GM23338 (cell line): ENCODE measurements at regions not wholly inside any gene's neighbourhood (a gene's known extent, or its start where the extent isn't known, plus 50 kb on each side); places are given as distances from the start of the nearest gene placed in this dataset.

ENCODE experiments used
- ATAC-seq: fragments of 200-7000 bp; cut with Tn5 transposase; 3 replicates; pipeline ENCODE4 v1.9.1; 2020
- DNase-seq: peaks from one replicate; pipeline ENCODE4 v3.0.0-alpha.2; 2015; ENCODE audit warnings: low spot score
- H2AFZ ChIP-seq: fragments of 200-600 bp; sonication (generic); 2 replicates; pipeline ENCODE4 v1.8.0; 2016; ENCODE audit warnings: antibody characterized with exemption, mild to moderate bottlenecking, moderate library complexity
- H3F3A ChIP-seq: fragments of 200-600 bp; sonication (generic); replicated peaks from 2 replicates; pipeline ENCODE4 v1.8.0; 2017; ENCODE audit warnings: antibody characterized with exemption, mixed run types, low read depth
- H3K27ac ChIP-seq: fragments of 200-600 bp; sonication (generic); 2 replicates; pipeline ENCODE4 v1.6.1; 2016; ENCODE audit warnings: low read depth
- H3K27me3 ChIP-seq: fragments of 200-600 bp; sonication (generic); 2 replicates; pipeline ENCODE4 v1.8.0; 2016; ENCODE audit warnings: mild to moderate bottlenecking, mixed run types, moderate library complexity; ENCODE audit not compliant: insufficient read depth
- H3K36me3 ChIP-seq: fragments of 200-600 bp; sonication (generic); 2 replicates; pipeline ENCODE4 v1.8.0; 2016; ENCODE audit warnings: mild to moderate bottlenecking; ENCODE audit not compliant: insufficient read depth
- H3K4me1 ChIP-seq: fragments of 200-600 bp; sonication (generic); 2 replicates; pipeline ENCODE4 v1.8.0; 2016; ENCODE audit warnings: mild to moderate bottlenecking, moderate library complexity; ENCODE audit not compliant: insufficient read depth
- H3K4me2 ChIP-seq: fragments of 200-600 bp; sonication (generic); 2 replicates; pipeline ENCODE4 v1.7.1; 2017; ENCODE audit warnings: mixed run types
- H3K4me3 ChIP-seq: fragments of 200-600 bp; sonication (generic); 2 replicates; pipeline ENCODE4 v1.6.1; 2016; ENCODE audit warnings: mixed run types
- H3K79me2 ChIP-seq: fragments of 200-600 bp; sonication (generic); replicated peaks from 2 replicates; pipeline ENCODE4 v1.8.0; 2017; ENCODE audit warnings: mild to moderate bottlenecking; ENCODE audit not compliant: insufficient read depth
- H3K9me2 ChIP-seq: fragments of 200-600 bp; sonication (generic); 2 replicates; pipeline ENCODE4 v1.8.0; 2017; ENCODE audit not compliant: insufficient read depth
- H4K20me1 ChIP-seq: fragments of 200-600 bp; sonication (generic); replicated peaks from 2 replicates; pipeline ENCODE4 v1.8.0; 2017; ENCODE audit warnings: mild to moderate bottlenecking; ENCODE audit not compliant: insufficient read depth
- H3K27ac Mint-ChIP-seq: 2 replicates; pipeline ENCODE4 v1.8.0; 2020; ENCODE audit warnings: inconsistent platforms, mild to moderate bottlenecking, moderate library complexity, mixed read lengths
- H3K27me3 Mint-ChIP-seq: 3 replicates; pipeline ENCODE4 v1.8.0; 2022; ENCODE audit warnings: low read depth, mild to moderate bottlenecking, moderate library complexity, mixed read lengths, inconsistent platforms; ENCODE audit not compliant: insufficient read depth, poor library complexity
- H3K36me3 Mint-ChIP-seq: 3 replicates; pipeline ENCODE4 v1.8.0; 2021; ENCODE audit warnings: low read depth, mild to moderate bottlenecking, inconsistent platforms, moderate library complexity, mixed read lengths
- H3K4me1 Mint-ChIP-seq: 3 replicates; pipeline ENCODE4 v1.8.0; 2020; ENCODE audit warnings: mild to moderate bottlenecking, inconsistent platforms, mixed read lengths
- H3K4me3 Mint-ChIP-seq: 3 replicates; pipeline ENCODE4 v1.8.0; 2021; ENCODE audit warnings: moderate library complexity, mild to moderate bottlenecking, inconsistent platforms, mixed read lengths
- H3K9me3 Mint-ChIP-seq: 3 replicates; pipeline ENCODE4 v1.8.0; 2020; ENCODE audit warnings: moderate library complexity, mild to moderate bottlenecking, inconsistent platforms, mixed read lengths
- CTCF ChIP-seq, 2 experiments: fragments of 200-600 bp in 1 of 2; sonication (generic) in 1 of 2; conservative IDR thresholded peaks; 2 replicates each; pipeline versions ENCODE4 v1.5.1 to v1.6.1; 2016 to 2017; ENCODE audit warnings: antibody characterized with exemption in 2 of 2, low read depth in 2 of 2, mild to moderate bottlenecking in 2 of 2, moderate library complexity in 1 of 2
- EZH2 ChIP-seq: fragments of 200-600 bp; sonication (generic); IDR thresholded peaks from one replicate; pipeline ENCODE4 v1.8.0; 2017; ENCODE audit warnings: antibody characterized with exemption, mild to moderate bottlenecking, low read depth; ENCODE audit not compliant: unreplicated experiment
- EZH2phosphoT487 ChIP-seq: fragments of 200-600 bp; sonication (generic); IDR thresholded peaks from one replicate; pipeline ENCODE4 v1.8.1; 2018; ENCODE audit warnings: antibody characterized with exemption; ENCODE audit not compliant: unreplicated experiment
- POLR2AphosphoS5 ChIP-seq: IDR thresholded peaks from 2 replicates; pipeline ENCODE4 v1.6.1; 2016; ENCODE audit warnings: antibody characterized with exemption, low read depth
- STAT1 ChIP-seq: IDR thresholded peaks from one replicate; pipeline ENCODE4 v1.6.1; 2016; ENCODE audit warnings: antibody characterized with exemption; ENCODE audit not compliant: unreplicated experiment
- ZNF114 ChIP-seq: fragments of 250-450 bp; sonication (Bioruptor Pico); IDR thresholded peaks from 2 replicates; pipeline ENCODE4 v1.5.0; 2020; ENCODE audit warnings: mild to moderate bottlenecking, moderate library complexity
- TF ChIP-seq, protein P1 (sequence below): fragments of 250-450 bp; sonication (Bioruptor Pico); IDR thresholded peaks from 2 replicates; pipeline ENCODE4 v1.5.0; 2020; ENCODE audit warnings: mild to moderate bottlenecking, moderate library complexity

DNA sequence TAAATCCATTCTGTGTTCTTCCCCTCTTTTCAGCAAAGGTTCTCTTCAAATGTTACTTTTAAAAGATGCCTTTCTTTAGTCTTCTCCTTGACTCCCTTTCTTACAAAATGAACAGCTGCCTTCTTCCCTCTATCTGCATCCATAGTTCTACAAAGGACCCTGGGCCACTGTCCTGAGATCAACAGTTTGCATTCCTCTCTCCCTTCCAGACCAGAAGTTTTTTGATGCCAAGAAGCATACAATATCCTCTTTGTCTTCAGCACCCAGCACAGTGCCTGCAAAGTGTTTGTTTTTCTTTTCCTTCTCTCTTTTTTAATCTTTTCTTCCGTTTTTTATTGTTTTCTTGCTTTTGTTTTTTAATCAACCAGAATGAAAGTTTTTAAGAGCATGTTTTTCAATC is 183.5 kb upstream of the SNX19 start:
- Mint-ChIP-seq H3K27me3 (peaks cover 6% of the 10 kb centered on the region), H3K4me1 (peaks cover 2% of the 10 kb centered on the region; the same call in 1 of the 3 replicates), H3K4me3 (no peak overlapping the region), H3K36me3 (peaks cover 6% of the 10 kb centered on the region; the same call in 1 of the 3 replicates), H3K9me3 (peaks cover 8% of the 10 kb centered on the region), H3K27ac (no peak overlapping the region)
- no peaks in the 10 kb centered on the region for H3K27me3 ChIP-seq
- H3K79me2 ChIP-seq: no peaks in the 10 kb centered on the region
- peaks cover 8% of the 10 kb centered on the region; the same call in 1 of the 2 replicates for H3K4me1 ChIP-seq
- no peaks in the 10 kb centered on the region for H3K36me3 ChIP-seq
- TF ChIP-seq CTCF (conservative IDR thresholded peaks at IDR 0.05; ENCODE audit: low read depth in 2 of 2) (no peak), EZH2phosphoT487 (no peak), EZH2 (no peak), POLR2AphosphoS5 (no peak), ZNF114 (CRISPR knock-in tag) (no peak), STAT1 (no peak)
- TF ChIP-seq, protein P1, sequence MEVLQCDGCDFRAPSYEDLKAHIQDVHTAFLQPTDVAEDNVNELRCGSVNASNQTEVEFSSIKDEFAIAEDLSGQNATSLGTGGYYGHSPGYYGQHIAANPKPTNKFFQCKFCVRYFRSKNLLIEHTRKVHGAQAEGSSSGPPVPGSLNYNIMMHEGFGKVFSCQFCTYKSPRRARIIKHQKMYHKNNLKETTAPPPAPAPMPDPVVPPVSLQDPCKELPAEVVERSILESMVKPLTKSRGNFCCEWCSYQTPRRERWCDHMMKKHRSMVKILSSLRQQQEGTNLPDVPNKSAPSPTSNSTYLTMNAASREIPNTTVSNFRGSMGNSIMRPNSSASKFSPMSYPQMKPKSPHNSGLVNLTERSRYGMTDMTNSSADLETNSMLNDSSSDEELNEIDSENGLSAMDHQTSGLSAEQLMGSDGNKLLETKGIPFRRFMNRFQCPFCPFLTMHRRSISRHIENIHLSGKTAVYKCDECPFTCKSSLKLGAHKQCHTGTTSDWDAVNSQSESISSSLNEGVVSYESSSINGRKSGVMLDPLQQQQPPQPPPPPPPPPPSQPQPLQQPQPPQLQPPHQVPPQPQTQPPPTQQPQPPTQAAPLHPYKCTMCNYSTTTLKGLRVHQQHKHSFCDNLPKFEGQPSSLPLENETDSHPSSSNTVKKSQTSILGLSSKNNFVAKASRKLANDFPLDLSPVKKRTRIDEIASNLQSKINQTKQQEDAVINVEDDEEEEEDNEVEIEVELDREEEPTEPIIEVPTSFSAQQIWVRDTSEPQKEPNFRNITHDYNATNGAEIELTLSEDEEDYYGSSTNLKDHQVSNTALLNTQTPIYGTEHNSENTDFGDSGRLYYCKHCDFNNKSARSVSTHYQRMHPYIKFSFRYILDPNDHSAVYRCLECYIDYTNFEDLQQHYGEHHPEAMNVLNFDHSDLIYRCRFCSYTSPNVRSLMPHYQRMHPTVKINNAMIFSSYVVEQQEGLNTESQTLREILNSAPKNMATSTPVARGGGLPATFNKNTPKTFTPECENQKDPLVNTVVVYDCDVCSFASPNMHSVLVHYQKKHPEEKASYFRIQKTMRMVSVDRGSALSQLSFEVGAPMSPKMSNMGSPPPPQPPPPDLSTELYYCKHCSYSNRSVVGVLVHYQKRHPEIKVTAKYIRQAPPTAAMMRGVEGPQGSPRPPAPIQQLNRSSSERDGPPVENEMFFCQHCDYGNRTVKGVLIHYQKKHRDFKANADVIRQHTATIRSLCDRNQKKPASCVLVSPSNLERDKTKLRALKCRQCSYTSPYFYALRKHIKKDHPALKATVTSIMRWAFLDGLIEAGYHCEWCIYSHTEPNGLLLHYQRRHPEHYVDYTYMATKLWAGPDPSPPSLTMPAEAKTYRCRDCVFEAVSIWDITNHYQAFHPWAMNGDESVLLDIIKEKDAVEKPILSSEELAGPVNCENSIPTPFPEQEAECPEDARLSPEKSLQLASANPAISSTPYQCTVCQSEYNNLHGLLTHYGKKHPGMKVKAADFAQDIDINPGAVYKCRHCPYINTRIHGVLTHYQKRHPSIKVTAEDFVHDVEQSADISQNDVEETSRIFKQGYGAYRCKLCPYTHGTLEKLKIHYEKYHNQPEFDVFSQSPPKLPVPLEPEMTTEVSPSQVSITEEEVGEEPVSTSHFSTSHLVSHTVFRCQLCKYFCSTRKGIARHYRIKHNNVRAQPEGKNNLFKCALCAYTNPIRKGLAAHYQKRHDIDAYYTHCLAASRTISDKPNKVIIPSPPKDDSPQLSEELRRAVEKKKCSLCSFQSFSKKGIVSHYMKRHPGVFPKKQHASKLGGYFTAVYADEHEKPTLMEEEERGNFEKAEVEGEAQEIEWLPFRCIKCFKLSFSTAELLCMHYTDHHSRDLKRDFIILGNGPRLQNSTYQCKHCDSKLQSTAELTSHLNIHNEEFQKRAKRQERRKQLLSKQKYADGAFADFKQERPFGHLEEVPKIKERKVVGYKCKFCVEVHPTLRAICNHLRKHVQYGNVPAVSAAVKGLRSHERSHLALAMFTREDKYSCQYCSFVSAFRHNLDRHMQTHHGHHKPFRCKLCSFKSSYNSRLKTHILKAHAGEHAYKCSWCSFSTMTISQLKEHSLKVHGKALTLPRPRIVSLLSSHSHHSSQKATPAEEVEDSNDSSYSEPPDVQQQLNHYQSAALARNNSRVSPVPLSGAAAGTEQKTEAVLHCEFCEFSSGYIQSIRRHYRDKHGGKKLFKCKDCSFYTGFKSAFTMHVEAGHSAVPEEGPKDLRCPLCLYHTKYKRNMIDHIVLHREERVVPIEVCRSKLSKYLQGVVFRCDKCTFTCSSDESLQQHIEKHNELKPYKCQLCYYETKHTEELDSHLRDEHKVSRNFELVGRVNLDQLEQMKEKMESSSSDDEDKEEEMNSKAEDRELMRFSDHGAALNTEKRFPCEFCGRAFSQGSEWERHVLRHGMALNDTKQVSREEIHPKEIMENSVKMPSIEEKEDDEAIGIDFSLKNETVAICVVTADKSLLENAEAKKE (CRISPR knock-in tag): no peak
- H2AFZ ChIP-seq: no peak overlapping the region
- H3K9me2 ChIP-seq: peaks cover 13% of the 10 kb centered on the region
- H3F3A ChIP-seq: no peaks in the 10 kb centered on the region
- H3K4me3 ChIP-seq: no peak overlapping the region
- no peak for DNase-seq
- ATAC-seq: no peak
- H3K27ac ChIP-seq: no peak overlapping the region
- H3K4me2 ChIP-seq: no peak overlapping the region
- no peaks in the 10 kb centered on the region for H4K20me1 ChIP-seq
